Peyer's patch (tissue), 4 donors: ENCODE measurements at regions not wholly inside any gene's neighbourhood (a gene's known extent, or its start where the extent isn't known, plus 50 kb on each side); places are given as distances from the start of the nearest gene placed in this dataset.

Source experiments
- DNase-seq, 3 donors: peaks; one replicate each; pipeline ENCODE4 v3.0.0-alpha.2; 2017 to 2019
- H3K27ac ChIP-seq, 4 donors: fragments of 200-600 bp; sonication (generic); one replicate each; pipeline ENCODE4 v1.5.1; 2016 to 2019
- H3K27me3 ChIP-seq, 2 donors: fragments of 200-600 bp; sonication (generic); one replicate each; pipeline ENCODE4 v1.5.1; 2019
- H3K36me3 ChIP-seq, 3 donors: fragments of 200-600 bp; sonication (generic); one replicate each; pipeline ENCODE4 v1.5.1; 2016 to 2019
- H3K4me1 ChIP-seq, 4 donors: fragments of 200-600 bp; sonication (generic); one replicate each; pipeline ENCODE4 v1.5.1; 2016 to 2019
- H3K4me3 ChIP-seq, 4 donors: fragments of 200-600 bp; sonication (generic); 1 replicate in 3 of 4; 2 replicates in 1 of 4; pipeline ENCODE4 v1.5.1; 2016 to 2019; ENCODE audit warnings: mild to moderate bottlenecking in 1 of 4
- H3K9me3 ChIP-seq, 4 donors: fragments of 200-600 bp; sonication (generic); one replicate each; pipeline ENCODE4 v1.5.1; 2016 to 2019; ENCODE audit warnings: mild to moderate bottlenecking in 1 of 4
- POLR2A ChIP-seq, 2 donors: fragments of 450-650 bp; IDR thresholded peaks; one replicate each; pipeline ENCODE4 v1.5.1; 2017; ENCODE audit warnings: antibody characterized with exemption in 2 of 2, mild to moderate bottlenecking in 2 of 2, moderate library complexity in 2 of 2
- TF ChIP-seq, protein P1 (sequence below), 6 experiments: fragments of 450-650 bp in 4 of 6; fragments of 200-600 bp in 2 of 6; sonication (generic) in 1 of 6; IDR thresholded peaks; one replicate each; pipeline ENCODE4 v1.5.1; 2017 to 2019; ENCODE audit warnings: antibody characterized with exemption in 6 of 6, mild to moderate bottlenecking in 3 of 6, moderate library complexity in 1 of 6

DNA sequence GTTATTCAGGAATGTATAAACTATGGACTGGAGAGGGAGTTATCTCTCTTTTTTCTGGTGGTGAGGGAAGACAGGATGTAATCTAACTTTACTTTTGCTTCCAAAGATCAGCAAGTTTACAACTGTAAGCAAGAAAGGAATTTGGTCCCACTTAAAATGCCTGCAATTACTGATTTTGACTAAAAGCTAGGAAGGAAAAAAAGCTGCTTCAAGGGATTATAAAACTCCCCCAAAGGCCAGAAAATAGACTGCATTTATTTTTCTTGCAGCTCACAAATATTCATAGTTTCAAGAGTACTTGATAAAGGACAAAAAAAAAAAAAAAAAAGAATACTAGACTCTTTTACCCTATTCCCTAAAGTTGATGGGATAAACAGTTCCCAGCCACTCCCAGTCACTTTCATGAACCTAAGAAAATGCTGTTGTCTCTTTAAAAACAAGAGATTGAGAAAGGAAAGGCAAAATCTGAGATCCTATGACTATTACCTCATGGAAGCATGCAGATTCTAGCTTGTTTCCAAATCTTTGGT, 128.7 kb upstream of the BMP4 start:
- DNase-seq = no peak
- Histone ChIP-seq H3K27me3 (no peaks in the 10 kb centered on the region), H3K4me1 (no peaks in the 10 kb centered on the region), H3K4me3 (no peak overlapping the region), H3K36me3 (no peaks in the 10 kb centered on the region), H3K27ac (no peak overlapping the region), H3K9me3 (no peaks in the 10 kb centered on the region)
- TF ChIP-seq POLR2A (IDR thresholded peaks at IDR 0.05) = no peak
- TF ChIP-seq, protein P1, sequence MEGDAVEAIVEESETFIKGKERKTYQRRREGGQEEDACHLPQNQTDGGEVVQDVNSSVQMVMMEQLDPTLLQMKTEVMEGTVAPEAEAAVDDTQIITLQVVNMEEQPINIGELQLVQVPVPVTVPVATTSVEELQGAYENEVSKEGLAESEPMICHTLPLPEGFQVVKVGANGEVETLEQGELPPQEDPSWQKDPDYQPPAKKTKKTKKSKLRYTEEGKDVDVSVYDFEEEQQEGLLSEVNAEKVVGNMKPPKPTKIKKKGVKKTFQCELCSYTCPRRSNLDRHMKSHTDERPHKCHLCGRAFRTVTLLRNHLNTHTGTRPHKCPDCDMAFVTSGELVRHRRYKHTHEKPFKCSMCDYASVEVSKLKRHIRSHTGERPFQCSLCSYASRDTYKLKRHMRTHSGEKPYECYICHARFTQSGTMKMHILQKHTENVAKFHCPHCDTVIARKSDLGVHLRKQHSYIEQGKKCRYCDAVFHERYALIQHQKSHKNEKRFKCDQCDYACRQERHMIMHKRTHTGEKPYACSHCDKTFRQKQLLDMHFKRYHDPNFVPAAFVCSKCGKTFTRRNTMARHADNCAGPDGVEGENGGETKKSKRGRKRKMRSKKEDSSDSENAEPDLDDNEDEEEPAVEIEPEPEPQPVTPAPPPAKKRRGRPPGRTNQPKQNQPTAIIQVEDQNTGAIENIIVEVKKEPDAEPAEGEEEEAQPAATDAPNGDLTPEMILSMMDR (IDR thresholded peaks at IDR 0.05) = no peak

DNA sequence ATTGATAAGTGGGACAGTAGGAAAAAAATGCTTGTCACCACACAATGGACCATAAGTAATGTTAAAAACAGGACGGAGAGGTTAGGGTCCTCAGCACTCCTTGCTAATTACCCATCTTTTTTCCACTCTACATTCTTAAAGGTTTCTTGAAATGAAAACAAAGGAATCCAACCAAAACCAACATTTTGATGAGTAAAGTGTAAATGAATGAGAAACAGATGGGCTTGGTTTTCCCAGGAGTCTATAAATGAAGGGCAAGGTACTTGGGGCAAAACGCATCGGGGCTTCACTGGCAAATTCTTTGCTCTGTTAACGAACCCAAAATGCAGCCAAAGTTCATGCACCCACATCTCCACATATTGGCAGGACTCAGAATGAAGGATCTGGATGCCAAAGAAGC, 129.2 kb upstream of the BMP4 start:
- TF ChIP-seq, protein P1 (IDR thresholded peaks at IDR 0.05) = no peak
- no peak for TF ChIP-seq POLR2A (IDR thresholded peaks at IDR 0.05)
- H3K27me3 ChIP-seq = no peaks in the 10 kb centered on the region
- no peak for DNase-seq
- no peaks in the 10 kb centered on the region for H3K4me1 ChIP-seq
- H3K9me3 ChIP-seq = no peaks in the 10 kb centered on the region
- H3K36me3 ChIP-seq = no peaks in the 10 kb centered on the region
- peak overlapping the region in 1 of 4 donors; percentile 20 for H3K27ac ChIP-seq
- H3K4me3 ChIP-seq = no peak overlapping the region

DNA sequence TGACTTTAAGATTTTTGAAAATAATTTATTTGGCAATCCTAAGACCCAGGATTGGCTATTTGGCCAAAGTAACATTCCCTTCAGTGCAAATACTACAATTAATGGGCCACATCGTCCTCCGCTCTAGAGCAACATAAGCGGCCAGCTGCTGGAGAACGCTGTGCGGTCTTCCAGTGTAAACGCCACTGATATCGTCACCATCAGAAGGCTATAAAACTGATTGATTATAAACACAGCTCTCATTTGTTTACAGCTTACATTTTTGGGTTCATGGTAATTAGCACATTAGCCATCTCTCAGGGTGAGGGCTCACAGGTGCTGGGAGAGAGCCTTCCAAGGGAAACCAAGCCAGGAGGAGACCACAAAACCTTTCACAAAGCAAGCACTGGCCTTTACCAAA, 130.1 kb upstream of the BMP4 start:
- TF ChIP-seq, protein P1 (IDR thresholded peaks at IDR 0.05) = no peak
- no peak for TF ChIP-seq POLR2A (IDR thresholded peaks at IDR 0.05)
- no peak for DNase-seq
- no peaks in the 10 kb centered on the region for H3K4me1 ChIP-seq
- H3K4me3 ChIP-seq = no peak overlapping the region
- no peaks in the 10 kb centered on the region for H3K9me3 ChIP-seq
- no peaks in the 10 kb centered on the region for H3K36me3 ChIP-seq
- H3K27me3 ChIP-seq = no peaks in the 10 kb centered on the region
- peak overlapping the region in 1 of 4 donors; percentile 10 for H3K27ac ChIP-seq

DNA sequence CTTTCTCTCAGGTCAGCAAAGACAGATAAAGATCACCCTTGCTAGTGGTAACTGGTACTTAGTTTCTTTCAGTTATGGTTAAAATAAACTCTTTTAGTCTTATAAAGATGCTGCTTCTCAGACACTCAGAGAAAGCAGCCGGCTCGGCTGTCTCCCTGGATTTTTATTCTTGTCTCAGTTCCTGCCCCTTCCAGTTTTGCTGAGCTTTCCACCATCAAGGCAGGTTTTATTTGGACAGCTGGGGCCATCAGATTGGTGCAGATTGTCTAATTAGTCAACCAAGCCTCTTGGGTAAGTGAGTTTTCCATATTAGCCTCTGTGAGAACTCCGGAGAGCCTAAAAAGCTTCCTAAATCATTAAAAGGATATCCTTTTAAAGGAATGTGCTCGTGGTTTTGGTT, 130.8 kb upstream of the BMP4 start:
- H3K27ac ChIP-seq = peak overlapping the region in 1 of 4 donors; percentile 10

DNA sequence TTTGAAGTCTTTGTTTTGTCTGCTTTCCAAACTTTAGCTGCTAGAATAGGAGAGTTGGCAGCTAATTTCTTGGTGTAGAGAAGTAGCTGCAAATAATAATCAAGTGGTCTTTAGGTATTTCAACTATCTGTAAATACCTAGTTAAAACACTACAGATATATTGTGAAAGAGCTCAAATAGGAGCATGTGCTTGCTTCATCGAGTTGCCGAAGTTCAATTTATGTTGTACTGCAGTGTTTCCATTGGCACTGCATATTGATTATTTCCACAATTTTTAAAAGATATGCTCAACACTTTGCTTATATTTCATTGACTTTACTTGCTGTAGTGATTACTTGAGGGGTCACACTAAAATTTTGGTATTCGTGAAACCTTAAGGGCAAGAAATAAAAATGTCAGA, 131.6 kb upstream of the BMP4 start:
- H3K27me3 ChIP-seq = no peaks in the 10 kb centered on the region
- H3K4me1 ChIP-seq = no peaks in the 10 kb centered on the region
- TF ChIP-seq, protein P1 (IDR thresholded peaks at IDR 0.05) = no peak
- no peak for TF ChIP-seq POLR2A (IDR thresholded peaks at IDR 0.05)
- H3K9me3 ChIP-seq = no peaks in the 10 kb centered on the region
- H3K4me3 ChIP-seq = no peak overlapping the region
- H3K36me3 ChIP-seq = no peaks in the 10 kb centered on the region
- DNase-seq = no peak
- no peak overlapping the region for H3K27ac ChIP-seq

More for the DNA sequence above, 130.8 kb upstream of the BMP4 start:
- Histone ChIP-seq H3K4me3 (no peak overlapping the region), H3K27me3 (no peaks in the 10 kb centered on the region), H3K9me3 (no peaks in the 10 kb centered on the region), H3K36me3 (no peaks in the 10 kb centered on the region), H3K4me1 (no peaks in the 10 kb centered on the region)
- TF ChIP-seq, protein P1 (IDR thresholded peaks at IDR 0.05) = no peak
- no peak for TF ChIP-seq POLR2A (IDR thresholded peaks at IDR 0.05)
- no peak for DNase-seq

DNA sequence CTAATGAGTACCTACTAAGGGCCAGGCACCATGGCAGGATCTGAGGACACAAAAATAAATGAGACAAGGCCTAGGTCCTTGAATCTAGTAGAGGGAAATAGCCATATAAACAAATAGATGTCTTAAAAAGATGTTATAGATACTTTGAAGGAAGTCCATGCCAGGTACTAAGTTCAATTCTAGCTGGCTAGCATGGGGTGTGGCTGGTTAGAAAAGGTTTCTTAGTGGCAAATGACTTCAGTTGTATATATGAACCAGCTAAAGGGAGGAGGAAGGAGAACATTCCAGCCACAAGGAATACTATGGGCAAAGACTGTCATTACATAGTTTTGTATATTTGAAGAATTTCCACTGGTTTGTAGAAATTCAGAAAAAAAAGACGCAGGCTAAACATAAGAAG, 133.6 kb upstream of the BMP4 start:
- no peaks in the 10 kb centered on the region for H3K27me3 ChIP-seq
- H3K36me3 ChIP-seq = no peaks in the 10 kb centered on the region
- no peak overlapping the region for H3K27ac ChIP-seq
- H3K4me1 ChIP-seq = no peaks in the 10 kb centered on the region
- no peak overlapping the region for H3K4me3 ChIP-seq
- TF ChIP-seq, protein P1 (IDR thresholded peaks at IDR 0.05) = no peak
- no peak for TF ChIP-seq POLR2A (IDR thresholded peaks at IDR 0.05)
- DNase-seq = no peak
- peaks cover 0 to 9% (median 0%) of the 10 kb centered on the region in 4 donors for H3K9me3 ChIP-seq
